ENCODE measurements at regions not wholly inside any gene's neighbourhood (a gene's known extent, or its start where the extent isn't known, plus 50 kb on each side); places are given as distances from the start of the nearest gene placed in this dataset.
"Not testable (repeated sequence)": the region's sequence is repeated elsewhere in the genome, so short reads cannot be mapped to it uniquely, and the experiment has no call there.

- DNase-seq (ENCODE audit: low read depth in 2 of 2): no peak
These were observed 138.4 kb upstream of the LSM14A start for GRCh38 chr19:34033880-34034279.

DNA sequence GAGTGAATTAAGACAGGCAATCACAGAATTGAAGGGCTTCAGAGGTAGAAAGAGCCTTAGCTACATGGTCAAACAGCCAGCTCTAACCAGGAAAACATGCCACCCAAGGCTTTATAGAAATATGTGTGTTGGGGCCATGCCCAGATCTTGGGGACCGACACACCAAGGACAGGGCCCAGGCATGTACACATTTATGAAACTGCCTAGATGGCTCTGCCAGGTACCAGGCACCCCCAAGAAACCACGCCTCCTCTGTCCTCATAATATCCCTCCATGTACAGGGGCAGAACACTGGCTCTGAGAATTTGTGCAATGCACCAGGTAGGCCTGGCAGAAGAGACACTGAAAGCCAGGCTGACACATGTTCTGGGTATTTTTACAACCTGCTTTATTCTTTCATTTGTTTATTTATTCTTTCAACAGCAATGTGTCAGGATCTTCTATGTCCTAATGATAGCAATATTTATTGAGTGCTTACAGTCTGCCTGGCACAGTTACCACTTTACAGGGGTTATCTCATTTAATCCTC lies 137.9 kb upstream of the LSM14A start:
- no peak for DNase-seq (ENCODE audit: low read depth in 2 of 2)

GRCh38 chr19:34041925-34042521 lies 130.3 kb upstream of the LSM14A start:
- DNase-seq (ENCODE audit: low read depth in 2 of 2): peak; percentile 44 to 81

GRCh38 chr19:34044021-34044420 lies 128.3 kb upstream of the LSM14A start:
- DNase-seq (ENCODE audit: low read depth in 2 of 2): no peak

DNA sequence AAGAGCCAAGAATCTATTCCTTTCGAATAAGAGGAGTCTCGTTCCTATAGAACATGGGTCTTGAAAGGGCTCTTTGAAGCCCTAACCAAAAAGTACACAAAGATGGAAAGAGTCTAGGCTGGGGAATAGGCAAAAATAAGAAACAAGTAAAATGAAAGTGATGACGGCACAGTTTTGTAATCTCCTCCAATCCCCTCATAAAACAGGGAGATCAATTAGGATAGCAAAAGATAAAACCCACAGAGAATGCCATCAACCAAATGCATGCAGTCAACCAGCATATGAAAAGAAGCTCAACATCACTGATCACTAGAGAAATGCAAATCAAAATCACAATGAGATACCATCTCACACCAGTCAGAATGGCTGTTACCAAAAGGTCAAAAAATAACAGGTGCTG lies 122.4 kb upstream of the LSM14A start:
- DNase-seq (ENCODE audit: low read depth in 2 of 2): no peak

DNA sequence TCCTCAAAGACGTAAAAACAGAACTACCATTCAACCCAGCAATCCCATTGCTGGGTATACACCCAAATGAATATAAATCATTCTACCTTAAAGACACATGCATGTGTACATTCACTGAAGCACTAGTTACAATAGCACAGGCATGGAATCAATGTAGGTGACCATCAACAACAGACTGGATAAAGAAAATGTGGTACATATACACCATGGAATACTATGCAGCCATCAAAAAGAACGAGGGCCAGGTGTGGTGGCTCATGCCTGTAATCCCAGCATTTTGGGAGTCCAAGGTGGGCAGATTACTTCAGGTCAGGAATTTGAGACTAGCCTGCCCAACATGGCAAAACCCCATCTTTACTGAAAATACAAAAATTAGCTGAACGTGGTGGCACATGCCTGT lies 121.9 kb upstream of the LSM14A start:
- DNase-seq (ENCODE audit: low read depth in 2 of 2): not testable (repeated sequence)

- DNase-seq (ENCODE audit: low read depth in 2 of 2): no peak
These were observed 121.0 kb upstream of the LSM14A start for GRCh38 chr19:34051255-34051654.

- DNase-seq (ENCODE audit: low read depth in 2 of 2): no peak
These were observed 115.1 kb upstream of the LSM14A start for GRCh38 chr19:34057155-34057554.

- DNase-seq (ENCODE audit: low read depth in 2 of 2): no peak
These were observed 106.2 kb upstream of the LSM14A start for GRCh38 chr19:34066007-34066643.

DNA sequence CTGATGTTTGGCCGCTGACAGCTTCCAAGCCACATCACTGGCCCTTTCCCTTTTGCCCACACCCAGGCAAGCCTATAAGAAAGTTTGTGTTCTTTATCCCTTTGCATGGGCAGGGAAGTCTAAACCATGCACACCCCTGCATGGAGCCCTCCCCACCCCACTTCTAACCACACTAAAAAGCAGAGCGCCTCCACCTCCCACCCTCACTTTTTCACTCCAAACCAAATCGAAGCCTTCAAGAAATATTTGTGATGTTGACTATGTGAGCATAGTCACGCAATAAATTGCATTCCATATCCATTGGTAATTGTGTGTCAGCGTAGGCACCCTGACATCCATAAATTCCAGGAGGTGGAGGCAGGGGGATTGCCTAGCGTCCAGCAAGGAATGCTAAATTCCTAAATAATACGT lies 104.4 kb upstream of the LSM14A start:
- no peak for DNase-seq (ENCODE audit: low read depth in 2 of 2)

DNA sequence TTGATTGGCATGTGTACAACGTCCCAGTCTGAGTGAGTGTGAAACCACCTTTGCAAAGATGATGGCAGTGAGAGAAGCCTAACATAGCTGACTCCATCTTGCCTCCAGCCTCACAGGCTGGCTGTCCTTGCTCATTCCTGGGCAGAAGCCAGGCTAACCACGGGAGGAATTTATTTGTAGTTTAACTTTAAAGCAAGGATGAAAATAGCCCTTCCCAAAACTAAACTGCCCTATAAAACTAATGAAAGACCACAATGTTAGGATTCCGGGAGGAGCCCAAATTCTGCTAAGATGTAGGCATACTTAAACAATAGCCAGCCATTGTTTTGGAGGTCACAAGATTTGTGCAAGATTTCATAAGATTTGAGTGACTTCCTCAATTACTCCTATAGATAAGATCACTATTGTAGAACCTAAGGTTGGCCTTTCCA lies 96.6 kb upstream of the LSM14A start:
- no peak for DNase-seq (ENCODE audit: low read depth in 2 of 2)

DNA sequence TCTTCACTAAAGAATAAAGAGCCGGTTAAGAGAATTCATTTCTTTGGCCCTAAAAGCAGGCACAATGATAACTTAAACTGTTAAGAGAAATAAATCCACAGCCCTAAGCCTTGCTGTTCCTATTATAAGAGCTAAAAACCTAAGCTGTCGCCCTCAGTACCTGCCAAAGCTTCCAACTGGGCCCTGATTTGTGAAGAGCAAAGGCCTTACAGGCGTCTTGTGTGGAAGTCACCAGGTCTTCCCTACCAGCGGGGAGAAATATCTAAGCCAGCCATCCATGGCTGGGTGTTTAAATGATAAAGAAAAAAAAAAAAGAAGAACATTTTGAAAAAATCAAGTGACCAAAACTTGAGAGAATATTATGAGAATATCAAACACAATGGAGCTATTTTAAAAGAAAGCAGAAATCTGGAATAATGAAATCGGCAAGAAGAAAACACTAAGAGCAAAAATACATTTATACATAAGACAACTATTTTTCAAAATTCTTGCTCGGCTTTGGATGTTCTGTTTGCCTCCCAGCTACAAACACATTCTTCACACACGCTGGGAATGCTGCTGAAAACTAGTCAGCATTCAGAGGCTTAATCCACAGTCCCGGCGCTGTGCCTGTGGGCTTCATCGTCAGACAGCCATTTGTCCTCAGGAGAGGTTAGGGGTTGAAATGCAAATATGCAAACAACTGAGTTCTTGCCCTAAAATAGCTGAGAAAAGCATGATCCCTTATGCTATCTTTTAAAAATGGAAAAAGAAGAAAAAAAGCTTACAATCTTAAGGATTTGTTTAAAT lies 89.8 kb upstream of the LSM14A start:
- DNase-seq (ENCODE audit: low read depth in 2 of 2): no peak

- DNase-seq (ENCODE audit: low read depth in 2 of 2): no peak
These were observed 87.7 kb upstream of the LSM14A start for GRCh38 chr19:34084396-34085145.

GRCh38 chr19:34085336-34085735 lies 87.0 kb upstream of the LSM14A start:
- no peak for DNase-seq (ENCODE audit: low read depth in 2 of 2)

DNA sequence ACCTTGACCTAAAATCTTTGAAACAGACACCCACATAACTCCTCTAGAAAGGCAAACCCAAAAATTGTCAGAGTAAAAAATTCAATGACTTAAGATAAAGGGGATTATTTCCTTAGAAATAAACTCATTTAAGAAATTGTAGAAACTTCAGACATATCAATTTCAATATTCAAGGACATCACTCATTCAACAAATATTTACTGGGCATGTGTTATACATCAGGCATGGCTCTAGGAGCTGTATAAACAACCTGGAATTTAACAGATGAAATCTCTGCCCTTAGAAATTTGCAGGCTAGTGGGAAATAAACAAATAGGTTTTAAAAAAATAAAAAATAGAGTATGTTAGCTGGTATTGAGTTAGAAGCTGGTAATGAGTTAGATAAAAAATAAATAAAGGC lies 84.0 kb upstream of the LSM14A start:
- no peak for DNase-seq (ENCODE audit: low read depth in 2 of 2)

- DNase-seq (ENCODE audit: low read depth in 2 of 2): no peak
These were observed 82.7 kb upstream of the LSM14A start for GRCh38 chr19:34089566-34089965.

GRCh38 chr19:34094960-34095359 lies 77.3 kb upstream of the LSM14A start:
- no peak for DNase-seq (ENCODE audit: low read depth in 2 of 2)

- not testable (repeated sequence) for DNase-seq (ENCODE audit: low read depth in 2 of 2)
These were observed 76.9 kb upstream of the LSM14A start for GRCh38 chr19:34095411-34095810.

- no peak for DNase-seq (ENCODE audit: low read depth in 2 of 2)
These were observed 76.0 kb upstream of the LSM14A start for GRCh38 chr19:34096020-34096915.

DNA sequence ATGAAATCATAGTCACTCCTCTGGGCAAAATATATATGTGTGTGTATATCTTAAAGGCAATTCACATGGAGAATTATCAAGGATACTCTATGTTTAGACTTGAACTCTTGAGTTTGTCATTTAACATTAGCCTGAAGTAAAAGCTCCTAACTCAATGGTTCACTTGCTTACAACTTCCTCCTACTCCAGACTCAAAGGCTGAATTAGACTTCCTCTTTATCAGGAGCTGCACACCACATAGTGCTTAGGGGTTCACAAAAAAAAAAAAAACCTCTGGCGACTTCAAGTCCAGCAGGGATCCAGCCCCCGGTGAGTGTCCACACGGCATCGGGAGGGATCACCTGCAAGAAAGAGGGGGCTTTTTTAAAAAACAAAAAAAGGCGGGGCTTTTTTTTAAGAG lies 68.2 kb upstream of the LSM14A start:
- DNase-seq (ENCODE audit: low read depth in 2 of 2): no peak

- DNase-seq (ENCODE audit: low read depth in 2 of 2): no peak
These were observed 67.7 kb upstream of the LSM14A start for GRCh38 chr19:34104557-34104956.

Measured in stimulated activated CD4-positive, alpha-beta T cell treated with anti-CD3 and anti-CD28 coated beads, Interleukin-12 subunit alpha, Interleukin-12 subunit beta, amount 100 ng/mL, for 24 hours (primary cell).